SK-N-SH (cell line): ENCODE measurements at regions not wholly inside any gene's neighbourhood (a gene's known extent, or its start where the extent isn't known, plus 50 kb on each side); places are given as distances from the start of the nearest gene placed in this dataset.

Experiments used
- CTCF ChIA-PET: fragments of 300-600, 350-600 bp; formaldehyde crosslinking; extraction: SDS; loops from one replicate; lab custom pipeline; 2021; lab: Yijun Ruan, JAX
- POLR2A ChIA-PET: fragments of 350-600 bp; sonication (Branson Sonifier 250); formaldehyde crosslinking; extraction: SDS; loops from one replicate; lab custom pipeline; 2020; ENCODE audit warnings: antibody characterized with exemption, inconsistent platforms; lab: Yijun Ruan, JAX
- DNase-seq: peaks from one replicate; pipeline ENCODE4 v3.0.0; 2012
- H2AFZ ChIP-seq: fragments of 200-600 bp; sonication (generic); 2 replicates; pipeline ENCODE4 v1.8.1; 2016; ENCODE audit warnings: antibody characterized with exemption, mild to moderate bottlenecking, low read depth
- H3F3A ChIP-seq: fragments of 200-600 bp; sonication (generic); replicated peaks from 2 replicates; pipeline ENCODE3; 2016; ENCODE audit warnings: antibody characterized with exemption, mild to moderate bottlenecking; ENCODE audit not compliant: insufficient read depth
- H3K27ac ChIP-seq, 2 experiments: fragments of 200-500 bp in 1 of 2; fragments of 200-600 bp in 1 of 2; sonication (Bioruptor generic) in 1 of 2; sonication (generic), shearing (Covaris generic) in 1 of 2; 2 replicates each; pipeline versions ENCODE4 v1.5.1 to v1.6.1; 2014 to 2016; ENCODE audit warnings: low read depth in 2 of 2, inconsistent platforms in 1 of 2, low read length in 1 of 2, mild to moderate bottlenecking in 1 of 2, mixed read lengths in 1 of 2
- H3K27me3 ChIP-seq: fragments of 200-600 bp; sonication (generic), shearing (Covaris generic); 2 replicates; pipeline ENCODE4 v1.6.1; 2016; ENCODE audit warnings: mixed run types; ENCODE audit not compliant: insufficient read depth
- H3K36me3 ChIP-seq, 2 experiments: fragments of 200-500 bp in 1 of 2; fragments of 200-600 bp in 1 of 2; sonication (Bioruptor generic) in 1 of 2; sonication (generic) in 1 of 2; replicated peaks in 1 of 2; 2 replicates each; pipeline versions ENCODE3 to v1.5.1; 2014 to 2016; ENCODE audit warnings: low read length in 1 of 2, mild to moderate bottlenecking in 1 of 2; ENCODE audit not compliant: insufficient read depth in 2 of 2, control insufficient read depth in 1 of 2
- H3K4me1 ChIP-seq, 2 experiments: fragments of 200-500 bp in 1 of 2; fragments of 200-600 bp in 1 of 2; sonication (Bioruptor generic) in 1 of 2; sonication (generic), shearing (Covaris generic) in 1 of 2; 2 replicates each; pipeline versions ENCODE4 v1.5.1 to v1.6.1; 2014 to 2016; ENCODE audit warnings: low read depth in 1 of 2, low read length in 1 of 2, mixed run types in 1 of 2; ENCODE audit not compliant: insufficient read depth in 2 of 2, control insufficient read depth in 1 of 2
- H3K4me2 ChIP-seq: fragments of 200-600 bp; sonication (generic), shearing (Covaris generic); 2 replicates; pipeline ENCODE4 v1.6.1; 2017; ENCODE audit warnings: mixed run types
- H3K4me3 ChIP-seq, 2 experiments: fragments of 200-500 bp in 1 of 2; fragments of 200-600 bp in 1 of 2; sonication (Bioruptor generic) in 1 of 2; sonication (generic), shearing (Covaris generic) in 1 of 2; 2 replicates each; pipeline versions ENCODE4 v1.5.1 to v1.8.1; 2014 to 2016; ENCODE audit warnings: low read depth in 2 of 2, inconsistent platforms in 1 of 2, low read length in 1 of 2, mild to moderate bottlenecking in 1 of 2, mixed read lengths in 1 of 2, moderate library complexity in 1 of 2
- H3K79me2 ChIP-seq: fragments of 200-600 bp; sonication (generic); 2 replicates; pipeline ENCODE4 v1.8.1; 2017; ENCODE audit warnings: mild to moderate bottlenecking; ENCODE audit not compliant: insufficient read depth
- H3K9ac ChIP-seq: fragments of 200-600 bp; sonication (generic); 2 replicates; pipeline ENCODE4 v1.6.1; 2017; ENCODE audit warnings: mixed run types
- H3K9me2 ChIP-seq: fragments of 200-600 bp; sonication (generic); 2 replicates; pipeline ENCODE4 v1.6.1; 2017; ENCODE audit warnings: mixed run types
- H3K9me3 ChIP-seq: fragments of 200-600 bp; sonication (generic); 2 replicates; pipeline ENCODE4 v1.6.1; 2017; ENCODE audit warnings: mixed run types, mild to moderate bottlenecking, moderate library complexity
- H4K20me1 ChIP-seq: fragments of 200-600 bp; sonication (generic); 2 replicates; pipeline ENCODE4 v1.6.1; 2017; ENCODE audit warnings: mild to moderate bottlenecking, mixed run types; ENCODE audit not compliant: insufficient read depth
- CHD2 ChIP-seq: fragments of 150-350 bp; IDR thresholded peaks from 2 replicates; pipeline ENCODE4 v1.6.1; 2018; ENCODE audit warnings: low read length; ENCODE audit not compliant: partially characterized antibody
- ELF1 ChIP-seq: IDR thresholded peaks from 2 replicates; pipeline ENCODE4 v1.4.0; 2012
- EP300 ChIP-seq, 2 experiments: IDR thresholded peaks; 2 replicates each; pipeline versions ENCODE4 v1.4.0 to v1.6.1; 2012; ENCODE audit warnings: borderline replicate concordance in 1 of 2, low read depth in 1 of 2, low read length in 1 of 2
- FOXJ3 ChIP-seq: sonication (generic); formaldehyde crosslinking; IDR thresholded peaks from 2 replicates; pipeline ENCODE4 v1.5.1; 2020; ENCODE audit warnings: mild to moderate bottlenecking, missing genetic modification reagents
- FOXM1 ChIP-seq: IDR thresholded peaks from 2 replicates; pipeline ENCODE4 v1.4.0; 2012; ENCODE audit warnings: low read depth, mild to moderate bottlenecking
- JUND ChIP-seq: IDR thresholded peaks from 2 replicates; pipeline ENCODE4 v1.4.0; 2012
- MXI1 ChIP-seq: IDR thresholded peaks from 2 replicates; pipeline ENCODE4 v1.6.1; 2012; ENCODE audit warnings: mild to moderate bottlenecking, low read depth, low read length, improper control_type of control experiment
- NFIC ChIP-seq: IDR thresholded peaks from 2 replicates; pipeline ENCODE4 v1.4.0; 2012; ENCODE audit warnings: borderline replicate concordance
- POLR2AphosphoS5 ChIP-seq: IDR thresholded peaks from 2 replicates; pipeline ENCODE4 v1.6.1; 2012; ENCODE audit warnings: low read depth, low read length
- RCOR1 ChIP-seq: fragments of 150-350 bp; IDR thresholded peaks from 2 replicates; pipeline ENCODE4 v1.6.1; 2017; ENCODE audit warnings: antibody characterized with exemption, low read length
- RFX5 ChIP-seq: IDR thresholded peaks from 2 replicates; pipeline ENCODE4 v1.6.1; 2012; ENCODE audit warnings: mild to moderate bottlenecking, improper control_type of control experiment, low read length
- RXRA ChIP-seq: IDR thresholded peaks from 2 replicates; pipeline ENCODE4 v1.4.0; 2012; ENCODE audit warnings: low read depth, mild to moderate bottlenecking, borderline replicate concordance
- SMC3 ChIP-seq: IDR thresholded peaks from 2 replicates; pipeline ENCODE4 v1.6.1; 2012; ENCODE audit warnings: low read depth, low read length, improper control_type of control experiment
- YY1 ChIP-seq: IDR thresholded peaks from 2 replicates; pipeline ENCODE4 v1.4.0; 2012; ENCODE audit warnings: low read depth, mild to moderate bottlenecking
- WGBS: methylation state at CpG from one replicate; pipeline ENCODE4 v1.1.6; 2017; ENCODE audit warnings: low lambda C conversion rate; 5-methylcytosine and 5-hydroxymethylcytosine counted together
- TF ChIP-seq, protein P1 (sequence below): IDR thresholded peaks from 2 replicates; pipeline ENCODE4 v1.4.0; 2012; ENCODE audit warnings: low read depth
- TF ChIP-seq, protein P2 (sequence below): IDR thresholded peaks from 2 replicates; pipeline ENCODE4 v1.4.0; 2012; ENCODE audit warnings: low read depth, borderline replicate concordance
- TF ChIP-seq, protein P3 (sequence below): IDR thresholded peaks from 2 replicates; pipeline ENCODE4 v1.6.1; 2012; ENCODE audit warnings: mild to moderate bottlenecking, low read depth, low read length, moderate library complexity
- TF ChIP-seq, protein P4 (sequence below): IDR thresholded peaks from 2 replicates; pipeline ENCODE4 v1.4.0; 2012; ENCODE audit warnings: low read depth, borderline replicate concordance

DNA sequence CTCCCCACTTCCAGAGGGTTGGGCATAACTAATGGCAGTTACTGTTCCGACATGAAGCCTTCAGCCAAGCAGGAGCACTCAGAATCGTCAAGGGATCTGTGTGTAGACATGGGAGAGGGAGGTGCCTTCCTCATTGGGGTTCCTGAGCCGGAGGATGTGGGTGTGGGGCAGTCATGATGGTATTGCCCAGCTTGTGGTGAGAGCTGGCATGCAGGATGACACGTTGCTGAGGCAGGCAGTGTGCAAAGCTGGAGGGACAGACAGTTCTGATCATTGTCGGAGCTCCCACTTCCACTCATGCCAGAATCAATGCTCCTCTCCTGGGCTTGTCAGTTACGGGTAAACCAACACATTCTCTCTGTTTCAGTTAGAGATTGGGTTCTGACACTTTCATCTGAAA, 83.9 kb upstream of the TSC22D1 start:
- H3K4me2 ChIP-seq: no peak overlapping the region
- no peaks in the 10 kb centered on the region for H3K9me2 ChIP-seq
- 58% methylated on average over 6 of the region's 6 CpGs for WGBS
- H3K4me3 ChIP-seq: no peak overlapping the region
- ChIA-PET POLR2A (no interaction called here), CTCF (no interaction called here)
- H2AFZ ChIP-seq: no peak overlapping the region; the same call in 1 of the 2 replicates
- no peaks in the 10 kb centered on the region; the same call in 1 of the 2 replicates for H3K79me2 ChIP-seq
- TF ChIP-seq, protein P1, sequence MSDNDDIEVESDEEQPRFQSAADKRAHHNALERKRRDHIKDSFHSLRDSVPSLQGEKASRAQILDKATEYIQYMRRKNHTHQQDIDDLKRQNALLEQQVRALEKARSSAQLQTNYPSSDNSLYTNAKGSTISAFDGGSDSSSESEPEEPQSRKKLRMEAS: peak; percentile 26; the same call in 1 of the 2 replicates
- TF ChIP-seq, protein P2, sequence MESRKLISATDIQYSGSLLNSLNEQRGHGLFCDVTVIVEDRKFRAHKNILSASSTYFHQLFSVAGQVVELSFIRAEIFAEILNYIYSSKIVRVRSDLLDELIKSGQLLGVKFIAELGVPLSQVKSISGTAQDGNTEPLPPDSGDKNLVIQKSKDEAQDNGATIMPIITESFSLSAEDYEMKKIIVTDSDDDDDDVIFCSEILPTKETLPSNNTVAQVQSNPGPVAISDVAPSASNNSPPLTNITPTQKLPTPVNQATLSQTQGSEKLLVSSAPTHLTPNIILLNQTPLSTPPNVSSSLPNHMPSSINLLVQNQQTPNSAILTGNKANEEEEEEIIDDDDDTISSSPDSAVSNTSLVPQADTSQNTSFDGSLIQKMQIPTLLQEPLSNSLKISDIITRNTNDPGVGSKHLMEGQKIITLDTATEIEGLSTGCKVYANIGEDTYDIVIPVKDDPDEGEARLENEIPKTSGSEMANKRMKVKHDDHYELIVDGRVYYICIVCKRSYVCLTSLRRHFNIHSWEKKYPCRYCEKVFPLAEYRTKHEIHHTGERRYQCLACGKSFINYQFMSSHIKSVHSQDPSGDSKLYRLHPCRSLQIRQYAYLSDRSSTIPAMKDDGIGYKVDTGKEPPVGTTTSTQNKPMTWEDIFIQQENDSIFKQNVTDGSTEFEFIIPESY: no peak
- no peaks in the 10 kb centered on the region for H3K27me3 ChIP-seq
- H3K36me3 ChIP-seq: no peaks in the 10 kb centered on the region
- no peaks in the 10 kb centered on the region; the same call in 1 of the 2 replicates for H3K9me3 ChIP-seq
- no peak overlapping the region for H3K27ac ChIP-seq
- H3K9ac ChIP-seq: no peak overlapping the region
- no peaks in the 10 kb centered on the region for H3K4me1 ChIP-seq
- no peaks in the 10 kb centered on the region for H4K20me1 ChIP-seq
- H3F3A ChIP-seq: no peaks in the 10 kb centered on the region
- DNase-seq: no peak

- H2AFZ ChIP-seq: no peak overlapping the region
- no peak overlapping the region for H3K9ac ChIP-seq
- no peak for DNase-seq
- no peaks in the 10 kb centered on the region; the same call in 1 of the 2 replicates for H3K9me3 ChIP-seq
- H3K4me3 ChIP-seq: no peak overlapping the region
- H3K27me3 ChIP-seq: no peaks in the 10 kb centered on the region
- WGBS: 16% methylated on average over 3 of the region's 3 CpGs
- ChIA-PET POLR2A (no interaction called here), CTCF (interaction anchor here (1.1 kb wide), 1 partner anchor 747 kb away, joined by 3 read pairs; no protein-coding TSS in a partner anchor)
- H3K27ac ChIP-seq: peak overlapping the region in 1 of 2 experiments; percentile 65; a peak in 2 of 4 replicates
- H3F3A ChIP-seq: peaks cover 18% of the 10 kb centered on the region
- H3K4me1 ChIP-seq: 0 out of 4 replicates have a peak, but pooled peaks cover 0 to 8% of the 10 kb centered on the region in 2 experiments
- H3K36me3 ChIP-seq: no peaks in the 10 kb centered on the region
- peak overlapping the region; percentile 10; the same call in 1 of the 2 replicates for H3K4me2 ChIP-seq
- no peaks in the 10 kb centered on the region for H4K20me1 ChIP-seq
- H3K79me2 ChIP-seq: no peaks in the 10 kb centered on the region; the same call in 1 of the 2 replicates
- H3K9me2 ChIP-seq: no peaks in the 10 kb centered on the region
- TF ChIP-seq NFIC: no peak; the same call in 1 of the 2 replicates
- peak; percentile 64 for TF ChIP-seq JUND
- TF ChIP-seq ELF1: no peak
- no peak for TF ChIP-seq CHD2
- TF ChIP-seq MXI1: no peak
- peak; percentile 25; the same call in 1 of the 2 replicates for TF ChIP-seq POLR2AphosphoS5
- peak in 1 of 2 experiments; percentile 64; a peak in 1 of 4 replicates for TF ChIP-seq EP300 (IDR thresholded peaks at IDR 0.05; ENCODE audit: borderline replicate concordance in 1 of 2, low read depth in 1 of 2, low read length in 1 of 2)
- TF ChIP-seq, protein P3, sequence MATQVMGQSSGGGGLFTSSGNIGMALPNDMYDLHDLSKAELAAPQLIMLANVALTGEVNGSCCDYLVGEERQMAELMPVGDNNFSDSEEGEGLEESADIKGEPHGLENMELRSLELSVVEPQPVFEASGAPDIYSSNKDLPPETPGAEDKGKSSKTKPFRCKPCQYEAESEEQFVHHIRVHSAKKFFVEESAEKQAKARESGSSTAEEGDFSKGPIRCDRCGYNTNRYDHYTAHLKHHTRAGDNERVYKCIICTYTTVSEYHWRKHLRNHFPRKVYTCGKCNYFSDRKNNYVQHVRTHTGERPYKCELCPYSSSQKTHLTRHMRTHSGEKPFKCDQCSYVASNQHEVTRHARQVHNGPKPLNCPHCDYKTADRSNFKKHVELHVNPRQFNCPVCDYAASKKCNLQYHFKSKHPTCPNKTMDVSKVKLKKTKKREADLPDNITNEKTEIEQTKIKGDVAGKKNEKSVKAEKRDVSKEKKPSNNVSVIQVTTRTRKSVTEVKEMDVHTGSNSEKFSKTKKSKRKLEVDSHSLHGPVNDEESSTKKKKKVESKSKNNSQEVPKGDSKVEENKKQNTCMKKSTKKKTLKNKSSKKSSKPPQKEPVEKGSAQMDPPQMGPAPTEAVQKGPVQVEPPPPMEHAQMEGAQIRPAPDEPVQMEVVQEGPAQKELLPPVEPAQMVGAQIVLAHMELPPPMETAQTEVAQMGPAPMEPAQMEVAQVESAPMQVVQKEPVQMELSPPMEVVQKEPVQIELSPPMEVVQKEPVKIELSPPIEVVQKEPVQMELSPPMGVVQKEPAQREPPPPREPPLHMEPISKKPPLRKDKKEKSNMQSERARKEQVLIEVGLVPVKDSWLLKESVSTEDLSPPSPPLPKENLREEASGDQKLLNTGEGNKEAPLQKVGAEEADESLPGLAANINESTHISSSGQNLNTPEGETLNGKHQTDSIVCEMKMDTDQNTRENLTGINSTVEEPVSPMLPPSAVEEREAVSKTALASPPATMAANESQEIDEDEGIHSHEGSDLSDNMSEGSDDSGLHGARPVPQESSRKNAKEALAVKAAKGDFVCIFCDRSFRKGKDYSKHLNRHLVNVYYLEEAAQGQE: no peak
- TF ChIP-seq FOXJ3: no peak
- TF ChIP-seq RFX5: no peak; the same call in 1 of the 2 replicates
- TF ChIP-seq FOXM1: no peak
- peak; percentile 44; the same call in 1 of the 2 replicates for TF ChIP-seq RXRA
- TF ChIP-seq, protein P2: no peak
- no peak for TF ChIP-seq YY1
- no peak for TF ChIP-seq RCOR1
- TF ChIP-seq SMC3: no peak
- TF ChIP-seq, protein P4, sequence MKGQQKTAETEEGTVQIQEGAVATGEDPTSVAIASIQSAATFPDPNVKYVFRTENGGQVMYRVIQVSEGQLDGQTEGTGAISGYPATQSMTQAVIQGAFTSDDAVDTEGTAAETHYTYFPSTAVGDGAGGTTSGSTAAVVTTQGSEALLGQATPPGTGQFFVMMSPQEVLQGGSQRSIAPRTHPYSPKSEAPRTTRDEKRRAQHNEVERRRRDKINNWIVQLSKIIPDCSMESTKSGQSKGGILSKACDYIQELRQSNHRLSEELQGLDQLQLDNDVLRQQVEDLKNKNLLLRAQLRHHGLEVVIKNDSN: no peak
Measured at GRCh38 chr13:44652962-44653660, 77.0 kb upstream of the TSC22D1 start.
